K562 (cell line): ENCODE measurements at regions not wholly inside any gene's neighbourhood (a gene's known extent, or its start where the extent isn't known, plus 50 kb on each side); places are given as distances from the start of the nearest gene placed in this dataset.

Source experiments
- ADNP ChIP-seq: fragments of 200-800 bp; sonication (Bioruptor generic); IDR thresholded peaks from 2 replicates; pipeline ENCODE4 v1.6.1; 2016; ENCODE audit warnings: missing genetic modification characterization, missing compliant biosample characterization
- ARID3B ChIP-seq: fragments of 250-450 bp; sonication (Bioruptor Pico); IDR thresholded peaks from 2 replicates; pipeline ENCODE4 v1.4.0; 2020; ENCODE audit warnings: borderline replicate concordance
- CBX1 ChIP-seq: sonication (generic); IDR thresholded peaks from 2 replicates; pipeline ENCODE4 v1.6.1; 2016; ENCODE audit warnings: antibody characterized with exemption, low read depth, mild to moderate bottlenecking
- CEBPG ChIP-seq, 3 experiments: fragments of 200-800 bp in 1 of 3; sonication (Bioruptor generic) in 1 of 3; sonication (generic) in 1 of 3; formaldehyde crosslinking in 1 of 3; IDR thresholded peaks in 2 of 3; conservative IDR thresholded peaks in 1 of 3; 2 replicates each; pipeline versions ENCODE4 v1.6.1 to v1.8.0; 2016 to 2022; ENCODE audit warnings: missing compliant biosample characterization in 2 of 3, missing genetic modification characterization in 2 of 3, mild to moderate bottlenecking in 1 of 3, missing genetic modification reagents in 1 of 3
- CXXC5 ChIP-seq: fragments of 250-450 bp; sonication (Bioruptor Pico); IDR thresholded peaks from 2 replicates; pipeline ENCODE4 v1.8.0; 2022; ENCODE audit warnings: inconsistent platforms, mild to moderate bottlenecking, moderate library complexity
- FOXK1 ChIP-seq: sonication (generic); formaldehyde crosslinking; IDR thresholded peaks from 2 replicates; pipeline ENCODE4 v1.8.0; 2022; ENCODE audit warnings: missing genetic modification reagents, mild to moderate bottlenecking, borderline replicate concordance
- FOXP1 ChIP-seq: sonication (generic); formaldehyde crosslinking; IDR thresholded peaks from 2 replicates; pipeline ENCODE4 v1.8.0; 2022; ENCODE audit warnings: mild to moderate bottlenecking, missing genetic modification reagents
- HLTF ChIP-seq: fragments of 450-650 bp; IDR thresholded peaks from 2 replicates; pipeline ENCODE4 v1.6.1; 2016
- KAT8 ChIP-seq: fragments of 450-650 bp; IDR thresholded peaks from 2 replicates; pipeline ENCODE4 v1.6.1; 2016; ENCODE audit warnings: low read depth, mild to moderate bottlenecking
- KDM1A ChIP-seq, 2 experiments: fragments of 450-650 bp; IDR thresholded peaks; 2 replicates each; pipeline ENCODE4 v1.6.1; 2016; ENCODE audit warnings: mild to moderate bottlenecking in 2 of 2
- NONO ChIP-seq, 2 experiments: fragments of 200-400 bp in 1 of 2; fragments of 450-650 bp in 1 of 2; formaldehyde crosslinking in 1 of 2; IDR thresholded peaks; 2 replicates each; pipeline ENCODE4 v1.6.1; 2017; ENCODE audit warnings: low read depth in 2 of 2, mild to moderate bottlenecking in 2 of 2, moderate library complexity in 2 of 2, low read length in 1 of 2
- RAD21 ChIP-seq, 2 experiments: fragments of 250-450 bp in 1 of 2; fragments of 450-650 bp in 1 of 2; sonication (Bioruptor Pico) in 1 of 2; formaldehyde crosslinking in 1 of 2; IDR thresholded peaks in 1 of 2; conservative IDR thresholded peaks in 1 of 2; 2 replicates each; pipeline versions ENCODE4 v1.4.0 to v1.8.0; 2020 to 2022; ENCODE audit warnings: mild to moderate bottlenecking in 2 of 2, moderate library complexity in 1 of 2
- RCOR1 ChIP-seq, 2 experiments: IDR thresholded peaks; 2 replicates each; pipeline ENCODE4 v1.6.1; 2012; ENCODE audit warnings: low read depth in 2 of 2, low read length in 2 of 2, borderline replicate concordance in 1 of 2, improper control_type of control experiment in 1 of 2
- YY1 ChIP-seq, 3 experiments: IDR thresholded peaks; 2 replicates each; pipeline ENCODE4 v1.6.1; 2011; ENCODE audit warnings: low read length in 2 of 3, mild to moderate bottlenecking in 2 of 3, moderate library complexity in 2 of 3, borderline replicate concordance in 1 of 3, control low read depth in 1 of 3, low read depth in 1 of 3; ENCODE audit not compliant: insufficient read depth in 3 of 3, insufficient replicate concordance in 2 of 3, control insufficient read depth in 1 of 3, insufficient read length in 1 of 3; ENCODE audit errors: extremely low read depth in 1 of 3
- ZNF146 ChIP-seq: IDR thresholded peaks from one replicate; pipeline ENCODE4 v1.6.1; 2018; ENCODE audit warnings: missing compliant biosample characterization; ENCODE audit not compliant: unreplicated experiment
- ZNF408 ChIP-seq: fragments of 250-450 bp; sonication (Bioruptor Pico); IDR thresholded peaks from 2 replicates; pipeline ENCODE4 v1.4.0; 2020; ENCODE audit warnings: low read depth, mild to moderate bottlenecking, moderate library complexity
- ZNF609 ChIP-seq: sonication (generic); formaldehyde crosslinking; IDR thresholded peaks from 2 replicates; pipeline ENCODE4 v1.8.1; 2023; ENCODE audit warnings: missing genetic modification reagents, mild to moderate bottlenecking, borderline replicate concordance
- ZSCAN29 ChIP-seq: fragments of 450-650 bp; IDR thresholded peaks from 2 replicates; pipeline ENCODE4 v1.6.1; 2017

GRCh38 chr2:43127208-43127940, 99.0 kb downstream of the ZFP36L2 start (continued):
- TF ChIP-seq FOXP1 (CRISPR knock-in tag) (no peak), KAT8 (no peak), ARID3B (no peak), YY1 (IDR thresholded peaks at IDR 0.05; ENCODE audit: borderline replicate concordance in 1 of 3, control insufficient read depth in 1 of 3, extremely low read depth in 1 of 3, insufficient read depth in 3 of 3, insufficient read length in 1 of 3, insufficient replicate concordance in 2 of 3, low read depth in 1 of 3, low read length in 2 of 3) (peak in 2 of 3 experiments; percentile 16 to 17), ZNF408 (no peak), KDM1A (IDR thresholded peaks at IDR 0.05) (peak; percentile 89 to 92), CEBPG (CRISPR knock-in tag; IDR thresholded peaks at IDR 0.05) (0 out of 2 replicates have a peak, but pooled peaks have one; percentile 14), CEBPG (tag; conservative IDR thresholded peaks at IDR 0.05 in 1 of 2, IDR thresholded peaks at IDR 0.05 in 1 of 2) (no peak), RCOR1 (IDR thresholded peaks at IDR 0.05; ENCODE audit: borderline replicate concordance in 1 of 2, low read depth in 2 of 2, low read length in 2 of 2) (peak; percentile 33 to 44; a peak in 2 of 4 replicates), CBX1 (0 out of 2 replicates have a peak, but pooled peaks have one; percentile 71), ZSCAN29 (no peak), FOXK1 (CRISPR knock-in tag) (no peak), HLTF (no peak), ZNF609 (CRISPR knock-in tag) (no peak), ADNP (tag) (peak; percentile 93), CXXC5 (CRISPR knock-in tag) (peak; percentile 54; the same call in 1 of the 2 replicates), RAD21 (CRISPR knock-in tag; conservative IDR thresholded peaks at IDR 0.05 in 1 of 2, IDR thresholded peaks at IDR 0.05 in 1 of 2) (peak; percentile 31 to 88), ZNF146 (no peak), NONO (IDR thresholded peaks at IDR 0.05; ENCODE audit: low read depth in 2 of 2, low read length in 1 of 2) (no peak)
